ENCODE measurements at regions not wholly inside any gene's neighbourhood (a gene's known extent, or its start where the extent isn't known, plus 50 kb on each side); places are given as distances from the start of the nearest gene placed in this dataset.

DNA sequence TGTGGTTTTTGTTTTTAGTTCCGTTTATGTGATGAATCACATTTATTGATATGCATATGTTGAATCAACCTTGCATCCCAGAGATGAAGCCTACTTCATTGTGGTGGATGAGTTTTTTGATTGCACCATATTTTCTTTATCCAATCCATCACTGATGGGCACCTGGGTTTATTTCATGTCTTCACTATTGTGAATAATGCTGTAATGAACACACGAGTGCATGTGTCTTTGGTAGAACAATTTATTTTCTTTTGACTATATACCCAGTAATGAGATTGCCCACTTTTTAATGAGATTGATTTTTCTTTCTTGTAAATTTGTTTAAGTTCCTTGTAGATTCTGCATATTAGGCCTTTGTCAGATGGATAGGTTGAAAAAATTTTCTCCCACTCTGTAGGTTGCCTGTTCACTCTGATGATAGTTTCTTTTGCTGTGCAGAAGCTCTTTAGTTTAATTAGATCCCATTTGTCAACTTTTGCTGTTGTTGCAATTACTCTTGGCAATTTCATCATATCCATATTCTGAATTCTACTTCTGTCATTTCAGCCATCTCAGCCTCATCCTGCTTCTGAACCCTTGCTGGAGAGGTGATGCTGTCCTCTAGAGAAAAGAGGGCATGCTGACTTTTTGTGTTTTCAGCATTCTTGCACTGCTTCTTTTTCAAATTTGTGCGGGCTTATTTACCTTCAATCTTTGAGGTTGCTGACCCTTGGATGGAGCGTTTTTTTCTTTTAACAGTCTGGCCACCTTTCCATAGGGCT, 96.2 kb upstream of the CTAGE1 start:
- TF ChIP-seq CTCF (IDR thresholded peaks at IDR 0.05) (no peak), POLR2A (IDR thresholded peaks at IDR 0.05) (no peak)
- no peaks in the 10 kb centered on the region for H3K27me3 ChIP-seq
- no peaks in the 10 kb centered on the region for H3K36me3 ChIP-seq (replicated peaks in 1 of 2; ENCODE audit: insufficient read depth in 1 of 2, low read depth in 2 of 2)
- ATAC-seq: no peak
- no peak for DNase-seq
- no peak overlapping the region for H3K4me3 ChIP-seq
- H3K9me3 ChIP-seq: no peaks in the 10 kb centered on the region
- H3K27ac ChIP-seq: no peak overlapping the region
- 91 to 92% methylated on average over 4 of the region's 4 CpGs for WGBS, 2 donors
- H3K4me1 ChIP-seq: peaks cover 14% of the 10 kb centered on the region
- intact Hi-C loops (cut with DNase I): no loop called here

- DNase-seq (no peak), ATAC-seq (no peak)
- intact Hi-C loops (cut with DNase I): no loop called here
- Histone ChIP-seq H3K36me3 (replicated peaks in 1 of 2; ENCODE audit: insufficient read depth in 1 of 2, low read depth in 2 of 2) (no peaks in the 10 kb centered on the region), H3K4me1 (peaks cover 14% of the 10 kb centered on the region), H3K27me3 (no peaks in the 10 kb centered on the region), H3K27ac (no peak overlapping the region), H3K9me3 (no peaks in the 10 kb centered on the region), H3K4me3 (no peak overlapping the region)
- 84 to 89% methylated on average over 2 to 4 of the region's 4 CpGs for WGBS, 2 donors
- TF ChIP-seq POLR2A (IDR thresholded peaks at IDR 0.05) (no peak), CTCF (IDR thresholded peaks at IDR 0.05) (no peak)
These were observed 96.9 kb upstream of the CTAGE1 start for GRCh38 chr18:22514655-22515054.

DNA sequence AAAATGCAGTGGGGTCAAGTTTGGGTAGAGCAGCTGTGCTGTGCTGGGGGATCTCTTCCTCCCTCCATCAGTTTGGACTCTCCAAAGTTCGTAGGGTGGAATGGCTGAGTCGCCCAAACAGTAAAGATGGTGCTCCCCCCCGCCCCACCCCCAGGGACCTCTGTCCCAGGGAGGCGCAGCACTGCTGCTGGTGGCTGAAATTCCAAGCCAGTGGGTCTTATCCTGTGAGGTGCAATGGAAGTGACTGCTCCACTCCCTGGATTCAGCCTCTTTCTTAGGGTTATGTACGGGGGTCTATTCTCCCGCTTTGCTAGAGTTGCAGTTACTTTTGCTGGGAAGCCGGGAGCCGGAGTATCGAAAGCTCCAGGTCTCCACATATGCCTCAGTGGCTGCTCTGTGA, 97.5 kb upstream of the CTAGE1 start:
- no peaks in the 10 kb centered on the region for H3K9me3 ChIP-seq
- H3K4me1 ChIP-seq: peaks cover 14% of the 10 kb centered on the region
- 88 to 89% methylated on average over 4 to 9 of the region's 9 CpGs for WGBS, 2 donors
- DNase-seq: no peak
- ATAC-seq: no peak
- H3K4me3 ChIP-seq: no peak overlapping the region
- intact Hi-C loops (cut with DNase I): no loop called here
- TF ChIP-seq CTCF (IDR thresholded peaks at IDR 0.05) (no peak), POLR2A (IDR thresholded peaks at IDR 0.05) (no peak)
- H3K27ac ChIP-seq: no peak overlapping the region
- H3K27me3 ChIP-seq: no peaks in the 10 kb centered on the region
- no peaks in the 10 kb centered on the region for H3K36me3 ChIP-seq (replicated peaks in 1 of 2; ENCODE audit: insufficient read depth in 1 of 2, low read depth in 2 of 2)

DNA sequence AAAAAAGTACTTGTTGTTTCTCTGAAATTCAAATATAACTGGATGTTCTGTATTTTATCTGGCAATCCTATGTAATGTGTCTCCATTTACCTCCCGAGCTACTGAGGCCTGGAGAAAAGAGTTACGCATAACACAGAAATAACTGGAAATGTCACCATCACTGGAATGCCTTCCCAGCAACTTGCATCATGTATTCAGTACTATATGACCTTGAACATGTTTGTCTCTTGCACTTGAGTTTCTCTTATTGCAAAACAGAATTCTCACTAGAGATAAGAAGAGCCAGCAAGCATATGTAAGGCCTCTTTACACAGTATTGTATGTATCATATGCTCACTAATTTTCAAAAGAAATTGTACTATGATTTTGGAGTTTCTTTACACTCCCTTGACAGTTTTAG, 99.6 kb upstream of the CTAGE1 start:
- peak; percentile 73 for ATAC-seq

More for the DNA sequence above, 99.6 kb upstream of the CTAGE1 start:
- Histone ChIP-seq H3K36me3 (replicated peaks in 1 of 2; ENCODE audit: insufficient read depth in 1 of 2, low read depth in 2 of 2) (no peaks in the 10 kb centered on the region), H3K27ac (no peak overlapping the region), H3K9me3 (no peaks in the 10 kb centered on the region), H3K4me3 (no peak overlapping the region), H3K27me3 (no peaks in the 10 kb centered on the region), H3K4me1 (peaks cover 6% of the 10 kb centered on the region)
- no peak for DNase-seq
- 39 to 58% methylated on average over 2 of the region's 2 CpGs for WGBS, 2 donors
- intact Hi-C loops (cut with DNase I): no loop called here
- TF ChIP-seq CTCF (IDR thresholded peaks at IDR 0.05) (no peak), POLR2A (IDR thresholded peaks at IDR 0.05) (no peak)

All from body of pancreas (tissue), 4 donors.